OCI-LY7 (cell line): ENCODE measurements at regions not wholly inside any gene's neighbourhood (a gene's known extent, or its start where the extent isn't known, plus 50 kb on each side); places are given as distances from the start of the nearest gene placed in this dataset.

Experiments
- CTCF ChIP-seq: fragments of 200-600 bp; sonication (generic); conservative IDR thresholded peaks from 2 replicates; pipeline ENCODE4 v1.5.1; 2014; ENCODE audit warnings: mild to moderate bottlenecking, antibody characterized with exemption, low read length, moderate library complexity, mixed read lengths
- EZH2phosphoT487 ChIP-seq: fragments of 200-600 bp; sonication (generic); IDR thresholded peaks from 2 replicates; pipeline ENCODE4 v1.6.1; 2018; ENCODE audit warnings: low read depth, borderline replicate concordance, mild to moderate bottlenecking, mixed run types, antibody characterized with exemption, low read length, moderate library complexity, mixed read lengths

- TF ChIP-seq CTCF (no peak), EZH2phosphoT487 (no peak)
These were observed 127.4 kb downstream of the UBE2U start for GRCh38 chr1:64330839-64331238.
